IMR-90 (cell line): ENCODE measurements at regions not wholly inside any gene's neighbourhood (a gene's known extent, or its start where the extent isn't known, plus 50 kb on each side); places are given as distances from the start of the nearest gene placed in this dataset.

ENCODE experiments used
- ATAC-seq: fragments of 200-7000 bp; cut with Tn5 transposase; 2 replicates; pipeline ENCODE4 v1.9.1; 2020; ENCODE audit warnings: low read depth, mild to moderate bottlenecking, moderate library complexity
- BruUV-seq: library from RNA; stranded (reverse); fragments of 400-500 nt; replicated peaks from 2 replicates; lab custom pipeline; 2021; lab: Mats Ljungman, UMichigan
- CTCF ChIA-PET: fragments of 300-600 bp; formaldehyde crosslinking; extraction: SDS; loops from one replicate; lab custom pipeline; 2021; ENCODE audit warnings: antibody characterized with exemption; lab: Yijun Ruan, JAX
- POLR2A ChIA-PET: fragments of 300-600 bp; sonication (Branson Sonifier 250); formaldehyde crosslinking; loops from one replicate; lab custom pipeline; 2022; ENCODE audit warnings: antibody characterized with exemption; ENCODE audit not compliant: unreplicated experiment; lab: Charles Lee
- DNase-seq: peaks from one replicate; pipeline ENCODE4 v3.0.0; 2013
- H2AFZ ChIP-seq: replicated peaks from 2 replicates; pipeline ENCODE3; 2013; ENCODE audit warnings: low read length, mild to moderate bottlenecking; ENCODE audit not compliant: poor library complexity
- H2AK5ac ChIP-seq: 2 replicates; pipeline ENCODE4 v1.6.1; 2013; ENCODE audit warnings: low read depth, low read length, inconsistent platforms
- H2AK9ac ChIP-seq: replicated peaks from 2 replicates; pipeline ENCODE3; 2013; ENCODE audit warnings: mild to moderate bottlenecking, low read depth, low read length, moderate library complexity; ENCODE audit not compliant: poor library complexity
- H2BK120ac ChIP-seq: 2 replicates; pipeline ENCODE4 v1.6.1; 2013; ENCODE audit warnings: low read depth, low read length, inconsistent platforms
- H2BK15ac ChIP-seq: 3 replicates; pipeline ENCODE4 v1.6.1; 2013; ENCODE audit warnings: low read depth, low read length, inconsistent platforms
- H2BK20ac ChIP-seq: 2 replicates; pipeline ENCODE4 v1.6.1; 2013; ENCODE audit warnings: low read depth, mild to moderate bottlenecking, inconsistent platforms, low read length, moderate library complexity
- H2BK5ac ChIP-seq: 2 replicates; pipeline ENCODE4 v1.6.1; 2013; ENCODE audit warnings: mild to moderate bottlenecking, low read depth, low read length, inconsistent platforms; ENCODE audit not compliant: poor library complexity, severe bottlenecking
- H3K14ac ChIP-seq: replicated peaks from 2 replicates; pipeline ENCODE4 v1.6.1; 2013; ENCODE audit warnings: low read depth, low read length, inconsistent platforms
- H3K18ac ChIP-seq: 2 replicates; pipeline ENCODE4 v1.6.1; 2013; ENCODE audit warnings: low read depth, low read length, control low read depth
- H3K23ac ChIP-seq: 2 replicates; pipeline ENCODE4 v1.6.1; 2013; ENCODE audit warnings: low read depth, low read length, inconsistent platforms
- H3K27ac ChIP-seq: 2 replicates; pipeline ENCODE4 v1.5.1; 2013; ENCODE audit warnings: mild to moderate bottlenecking, control low read depth, low read length; ENCODE audit not compliant: insufficient read depth
- H3K27me3 ChIP-seq: 2 replicates; pipeline ENCODE4 v1.6.1; 2013; ENCODE audit warnings: low read length; ENCODE audit not compliant: control insufficient read depth, insufficient read depth
- H3K36me3 ChIP-seq: 2 replicates; pipeline ENCODE4 v1.6.1; 2013; ENCODE audit warnings: low read length, mixed read lengths; ENCODE audit not compliant: control insufficient read depth, insufficient read depth
- H3K4ac ChIP-seq: 2 replicates; pipeline ENCODE4 v1.6.1; 2013; ENCODE audit warnings: low read depth, low read length, inconsistent platforms
- H3K4me1 ChIP-seq: 2 replicates; pipeline ENCODE4 v1.6.1; 2013; ENCODE audit warnings: low read length, mixed read lengths; ENCODE audit not compliant: control insufficient read depth, insufficient read depth
- H3K4me2 ChIP-seq: 2 replicates; pipeline ENCODE4 v1.6.1; 2013; ENCODE audit warnings: low read depth, mild to moderate bottlenecking, control low read depth, low read length, moderate library complexity
- H3K4me3 ChIP-seq: 2 replicates; pipeline ENCODE4 v1.5.1; 2013; ENCODE audit warnings: low read depth, mild to moderate bottlenecking, control low read depth, low read length, moderate library complexity; ENCODE audit not compliant: insufficient read depth
- H3K56ac ChIP-seq: 2 replicates; pipeline ENCODE4 v1.6.1; 2013; ENCODE audit warnings: low read length, inconsistent platforms; ENCODE audit not compliant: insufficient read depth; ENCODE audit errors: extremely low read depth
- H3K79me1 ChIP-seq, 2 experiments: 2 replicates each; pipeline ENCODE4 v1.6.1; 2013; ENCODE audit warnings: low read length in 2 of 2, inconsistent platforms in 1 of 2, low read depth in 1 of 2
- H3K9ac ChIP-seq: 2 replicates; pipeline ENCODE4 v1.6.1; 2013; ENCODE audit warnings: low read depth, low read length, control low read depth
- H3K9me1 ChIP-seq: 2 replicates; pipeline ENCODE4 v1.6.1; 2013; ENCODE audit warnings: low read length, inconsistent platforms; ENCODE audit not compliant: insufficient read depth
- H3K9me3 ChIP-seq: 2 replicates; pipeline ENCODE4 v1.6.1; 2013; ENCODE audit warnings: low read length; ENCODE audit not compliant: control insufficient read depth, insufficient read depth
- H4K20me1 ChIP-seq: 2 replicates; pipeline ENCODE4 v1.6.1; 2013; ENCODE audit warnings: low read length, inconsistent platforms; ENCODE audit not compliant: insufficient read depth
- H4K5ac ChIP-seq: 2 replicates; pipeline ENCODE4 v1.6.1; 2013; ENCODE audit warnings: mild to moderate bottlenecking, low read depth, low read length, control low read depth
- H4K8ac ChIP-seq, 2 experiments: 2 replicates each; pipeline ENCODE4 v1.6.1; 2013; ENCODE audit warnings: low read depth in 2 of 2, low read length in 2 of 2, control low read depth in 1 of 2, inconsistent platforms in 1 of 2
- H4K91ac ChIP-seq: 2 replicates; pipeline ENCODE4 v1.6.1; 2013; ENCODE audit warnings: low read depth, low read length, inconsistent platforms; ENCODE audit not compliant: insufficient read depth
- BHLHE40 ChIP-seq: fragments of 150-350 bp; IDR thresholded peaks from 2 replicates; pipeline ENCODE4 v1.6.1; 2016; ENCODE audit warnings: mild to moderate bottlenecking, low read depth, low read length
- CHD1 ChIP-seq: IDR thresholded peaks from 2 replicates; pipeline ENCODE4 v1.6.1; 2012; ENCODE audit warnings: low read depth, low read length, improper control_type of control experiment
- FOS ChIP-seq: fragments of 150-350 bp; IDR thresholded peaks from 2 replicates; pipeline ENCODE4 v1.6.1; 2016; ENCODE audit warnings: low read depth, low read length
- MXI1 ChIP-seq: IDR thresholded peaks from 2 replicates; pipeline ENCODE4 v1.6.1; 2012; ENCODE audit warnings: low read depth, mild to moderate bottlenecking, low read length, moderate library complexity, borderline replicate concordance
- POLR2A ChIP-seq: IDR thresholded peaks from 2 replicates; pipeline ENCODE4 v1.6.1; 2012; ENCODE audit warnings: mild to moderate bottlenecking, low read depth, low read length
- RAD21 ChIP-seq: IDR thresholded peaks from 2 replicates; pipeline ENCODE4 v1.6.1; 2012; ENCODE audit warnings: low read length, improper control_type of control experiment
- WGBS, 2 experiments: methylation state at CpG; one replicate each; pipeline versions ENCODE4 v1.1.5 to v1.1.7; 2013; ENCODE audit warnings: missing lambda C conversion rate in 2 of 2; ENCODE audit not compliant: insufficient read length in 1 of 2; ENCODE audit errors: extremely low coverage in 2 of 2; 5-methylcytosine and 5-hydroxymethylcytosine counted together
- dilution Hi-C: fragments of 300-500 bp; cut with HindIII; formaldehyde crosslinking; loops from one replicate; pipeline ENCODE4 v1.14.3; 2018; ENCODE audit warnings: low sequenced_read_pairs; ENCODE audit not compliant: unreplicated experiment
- in situ Hi-C: fragments of 300-500 bp; cut with MboI; formaldehyde crosslinking; loops from 3 replicates; pipeline ENCODE4 v1.14.3; 2019; ENCODE audit warnings: low sequenced_read_pairs, inconsistent platforms, mixed read lengths
- intact Hi-C: fragments of 100-400 bp; cut with micrococcal nuclease; formaldehyde crosslinking; loops from 2 replicates; pipeline ENCODE4 v1.10.0; 2022
- TF ChIP-seq, protein P1 (sequence below): fragments of 150-350 bp; IDR thresholded peaks from 2 replicates; pipeline ENCODE4 v1.6.1; 2017; ENCODE audit warnings: mild to moderate bottlenecking, antibody characterized with exemption, low read length, low read depth

GRCh38 chr10:34916314-34916713, 101.2 kb upstream of the PARD3 start:
- Histone ChIP-seq H2BK15ac (no peak overlapping the region), H3K4me2 (peak overlapping the region; percentile 3; the same call in 1 of the 2 replicates), H3K56ac (no peak overlapping the region), H4K8ac (no peak overlapping the region), H3K9me3 (no peaks in the 10 kb centered on the region), H2AK5ac (no peak overlapping the region), H3K27me3 (peaks cover 20% of the 10 kb centered on the region), H3K4ac (no peak overlapping the region), H3K36me3 (no peaks in the 10 kb centered on the region), H4K5ac (no peak overlapping the region), H4K91ac (no peak overlapping the region), H3K23ac (no peak overlapping the region), H3K4me1 (peaks cover 4% of the 10 kb centered on the region; the same call in 1 of the 2 replicates), H2AK9ac (no peak overlapping the region), H3K9ac (no peak overlapping the region), H3K4me3 (no peak overlapping the region), H2BK20ac (no peak overlapping the region), H3K79me1 (no peaks in the 10 kb centered on the region), H2AFZ (no peak overlapping the region), H3K14ac (no peak overlapping the region), H3K18ac (no peak overlapping the region), H4K20me1 (no peaks in the 10 kb centered on the region), H3K27ac (no peak overlapping the region), H2BK5ac (no peak overlapping the region), H2BK120ac (no peak overlapping the region), H3K9me1 (no peaks in the 10 kb centered on the region)
- WGBS, 2 experiments, result no CpG with 5 or more reads among the region's 3 CpGs
- ChIA-PET POLR2A (no interaction called here), CTCF (interaction anchor here (0.6 kb wide), 1 partner anchor 1272 kb away, joined by 3 read pairs; no protein-coding TSS in a partner anchor)
- dilution Hi-C loops, result no loop called here
- BruUV-seq, result no TSS peak
- ATAC-seq (peak; percentile 95), DNase-seq (peak; percentile 94)
- TF ChIP-seq POLR2A (no peak), CHD1 (no peak), FOS (peak; percentile 78; the same call in 1 of the 2 replicates), RAD21 (no peak), MXI1 (peak; percentile 80), BHLHE40 (peak; percentile 30; the same call in 1 of the 2 replicates)
- TF ChIP-seq, protein P1, sequence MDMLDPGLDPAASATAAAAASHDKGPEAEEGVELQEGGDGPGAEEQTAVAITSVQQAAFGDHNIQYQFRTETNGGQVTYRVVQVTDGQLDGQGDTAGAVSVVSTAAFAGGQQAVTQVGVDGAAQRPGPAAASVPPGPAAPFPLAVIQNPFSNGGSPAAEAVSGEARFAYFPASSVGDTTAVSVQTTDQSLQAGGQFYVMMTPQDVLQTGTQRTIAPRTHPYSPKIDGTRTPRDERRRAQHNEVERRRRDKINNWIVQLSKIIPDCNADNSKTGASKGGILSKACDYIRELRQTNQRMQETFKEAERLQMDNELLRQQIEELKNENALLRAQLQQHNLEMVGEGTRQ, result peak; percentile 40; the same call in 1 of the 2 replicates
- in situ Hi-C loops, result no loop called here
- intact Hi-C loops, result loop anchor here (1.0 kb wide), 1 partner anchor 8 kb away; no protein-coding TSS in a partner anchor
